ENCODE measurements at regions not wholly inside any gene's neighbourhood (a gene's known extent, or its start where the extent isn't known, plus 50 kb on each side); places are given as distances from the start of the nearest gene placed in this dataset.

- Histone ChIP-seq H3K4me2 (ENCODE audit: insufficient read depth, low read length) (no peak overlapping the region), H3K27ac (ENCODE audit: insufficient read depth, low read depth, low read length) (no peak overlapping the region), H3K27me3 (ENCODE audit: control insufficient read depth in 2 of 2, insufficient read depth in 2 of 2, low read length in 2 of 2) (no peaks in the 10 kb centered on the region), H3K4me1 (ENCODE audit: control insufficient read depth, extremely low read depth, insufficient read depth, low read length) (no peaks in the 10 kb centered on the region), H3K9me3 (replicated peaks; ENCODE audit: control insufficient read depth, insufficient read depth, low read length) (no peaks in the 10 kb centered on the region), H4K20me1 (replicated peaks; ENCODE audit: control insufficient read depth, extremely low read depth, insufficient read depth, low read length) (no peaks in the 10 kb centered on the region), H3K9ac (replicated peaks; ENCODE audit: extremely low read depth, insufficient read depth, low read length) (no peak overlapping the region), H3K4me3 (replicated peaks in 1 of 3; ENCODE audit: insufficient read depth in 1 of 3, low read depth in 1 of 3, low read length in 3 of 3) (no peak overlapping the region), H3K9me1 (replicated peaks; ENCODE audit: control insufficient read depth, extremely low read depth, insufficient read depth, low read length) (no peaks in the 10 kb centered on the region), H2AFZ (ENCODE audit: low read depth, low read length) (no peak overlapping the region), H3K36me3 (ENCODE audit: control insufficient read depth in 2 of 2, extremely low read depth in 1 of 2, insufficient read depth in 2 of 2, low read length in 2 of 2) (no peaks in the 10 kb centered on the region), H3K79me2 (ENCODE audit: control insufficient read depth, insufficient read depth, low read length) (no peaks in the 10 kb centered on the region)
- intact Hi-C loops (cut with micrococcal nuclease): no loop called here
- no TSS peak for BruUV-seq (replicated peaks)
- TF ChIP-seq MYC (IDR thresholded peaks at IDR 0.05; ENCODE audit: low read depth, low read length) (no peak), EZH2 (IDR thresholded peaks at IDR 0.05; ENCODE audit: borderline replicate concordance, low read depth, low read length, severe bottlenecking) (no peak), JUN (IDR thresholded peaks at IDR 0.05; ENCODE audit: borderline replicate concordance, insufficient read depth, insufficient read length, low read depth) (no peak), FOS (IDR thresholded peaks at IDR 0.05; ENCODE audit: borderline replicate concordance, insufficient read depth, low read length) (no peak), GATA2 (IDR thresholded peaks at IDR 0.05; ENCODE audit: insufficient read depth, insufficient read length, low read depth, low read length) (no peak), POLR2A (IDR thresholded peaks at IDR 0.05; ENCODE audit: low read depth, low read length) (no peak), MAX (IDR thresholded peaks at IDR 0.05; ENCODE audit: insufficient read depth, insufficient read length) (no peak), POLR2AphosphoS5 (IDR thresholded peaks at IDR 0.05; ENCODE audit: insufficient read depth, low read depth, low read length) (no peak)
- TF ChIP-seq, protein P1, sequence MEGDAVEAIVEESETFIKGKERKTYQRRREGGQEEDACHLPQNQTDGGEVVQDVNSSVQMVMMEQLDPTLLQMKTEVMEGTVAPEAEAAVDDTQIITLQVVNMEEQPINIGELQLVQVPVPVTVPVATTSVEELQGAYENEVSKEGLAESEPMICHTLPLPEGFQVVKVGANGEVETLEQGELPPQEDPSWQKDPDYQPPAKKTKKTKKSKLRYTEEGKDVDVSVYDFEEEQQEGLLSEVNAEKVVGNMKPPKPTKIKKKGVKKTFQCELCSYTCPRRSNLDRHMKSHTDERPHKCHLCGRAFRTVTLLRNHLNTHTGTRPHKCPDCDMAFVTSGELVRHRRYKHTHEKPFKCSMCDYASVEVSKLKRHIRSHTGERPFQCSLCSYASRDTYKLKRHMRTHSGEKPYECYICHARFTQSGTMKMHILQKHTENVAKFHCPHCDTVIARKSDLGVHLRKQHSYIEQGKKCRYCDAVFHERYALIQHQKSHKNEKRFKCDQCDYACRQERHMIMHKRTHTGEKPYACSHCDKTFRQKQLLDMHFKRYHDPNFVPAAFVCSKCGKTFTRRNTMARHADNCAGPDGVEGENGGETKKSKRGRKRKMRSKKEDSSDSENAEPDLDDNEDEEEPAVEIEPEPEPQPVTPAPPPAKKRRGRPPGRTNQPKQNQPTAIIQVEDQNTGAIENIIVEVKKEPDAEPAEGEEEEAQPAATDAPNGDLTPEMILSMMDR (IDR thresholded peaks at IDR 0.05; ENCODE audit: extremely low read depth in 1 of 2, insufficient read depth in 1 of 2, low read depth in 1 of 2, low read length in 2 of 2): no peak
- CTCF ChIA-PET: no interaction called here
- DNase-seq (ENCODE audit: low read depth, low spot score) (no peak), FAIRE-seq (no peak)
- POLR2A ChIA-PET: no interaction called here
- dilution Hi-C loops (cut with MboI; ENCODE audit: extremely low pct_ligation_motif_present, low sequenced_read_pairs): no loop called here
These were observed 90.3 kb upstream of the PRR23E start for GRCh38 chr3:127102587-127102986.
